HEK293T (cell line): ENCODE measurements at regions not wholly inside any gene's neighbourhood (a gene's known extent, or its start where the extent isn't known, plus 50 kb on each side); places are given as distances from the start of the nearest gene placed in this dataset.
"Not testable (repeated sequence)": the region's sequence is repeated elsewhere in the genome, so short reads cannot be mapped to it uniquely, and the experiment has no call there.

Experiments used
- ELF4 ChIP-seq: fragments of 450-650 bp; IDR thresholded peaks from 2 replicates; pipeline ENCODE4 v1.6.1; 2017; ENCODE audit warnings: antibody characterized with exemption
- FOXA1 ChIP-seq: fragments of 450-650 bp; IDR thresholded peaks from 2 replicates; pipeline ENCODE4 v1.6.1; 2016; ENCODE audit warnings: mild to moderate bottlenecking
- HDGF ChIP-seq: fragments of 450-650 bp; IDR thresholded peaks from 2 replicates; pipeline ENCODE4 v1.6.1; 2017; ENCODE audit warnings: antibody characterized with exemption, borderline replicate concordance
- LEF1 ChIP-seq: fragments of 450-650 bp; IDR thresholded peaks from 2 replicates; pipeline ENCODE4 v1.6.1; 2017; ENCODE audit warnings: mild to moderate bottlenecking, borderline replicate concordance

DNA sequence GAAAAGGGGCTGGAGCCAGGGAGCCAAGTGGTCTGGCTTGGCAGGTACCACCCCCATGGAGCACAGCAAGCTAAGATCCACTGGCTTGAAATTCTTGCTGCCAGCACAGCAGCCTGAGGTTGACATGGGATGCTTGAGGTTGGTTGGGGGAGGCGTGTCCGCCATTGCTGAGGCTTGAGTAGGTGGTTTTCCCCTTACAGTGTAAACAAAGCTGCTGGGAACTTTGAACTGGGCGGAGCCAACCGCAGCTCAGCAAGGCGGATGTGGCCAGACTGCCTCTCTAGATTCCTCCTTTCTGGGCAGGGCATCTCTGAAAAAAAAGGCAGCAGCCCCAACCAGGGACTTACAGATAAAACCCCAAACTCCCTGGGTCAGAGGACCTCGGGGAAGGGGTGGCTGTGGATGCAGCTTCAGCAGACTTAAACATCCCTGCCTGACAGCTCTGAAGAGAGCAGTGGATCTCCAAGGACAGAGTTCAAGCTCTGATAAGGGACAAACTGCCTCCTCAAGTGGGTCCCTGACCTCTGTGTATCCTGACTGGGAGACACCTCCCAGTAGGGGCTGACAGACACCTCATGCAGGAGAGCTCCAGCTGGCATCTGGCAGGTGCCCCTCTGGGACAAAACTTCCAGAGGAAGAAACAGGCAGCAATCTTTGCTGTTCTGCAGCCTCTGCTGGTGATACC, 77.5 kb upstream of the WDFY3 start:
- not testable (repeated sequence) for TF ChIP-seq ELF4, FOXA1, LEF1, HDGF
